Esophagus mucosa (tissue), 1 donor: ENCODE measurements at regions not wholly inside any gene's neighbourhood (a gene's known extent, or its start where the extent isn't known, plus 50 kb on each side); places are given as distances from the start of the nearest gene placed in this dataset.
"Not testable (repeated sequence)": the region's sequence is repeated elsewhere in the genome, so short reads cannot be mapped to it uniquely, and the experiment has no call there.

Experiments used
- ATAC-seq: fragments of 200-7000 bp; cut with Tn5 transposase; one replicate; pipeline ENCODE4 v1.9.1; 2020
- donor health status: DM: yes; HTN: yes; CAD: no.

GRCh38 chr15:96583671-96584070 lies 253.2 kb downstream of the NR2F2 start:
- no peak for ATAC-seq

- no peak for ATAC-seq
Observed at GRCh38 chr15:96585484-96586386, 255.2 kb downstream of the NR2F2 start.

- no peak for ATAC-seq
Observed at GRCh38 chr15:96586901-96587300, 256.4 kb downstream of the NR2F2 start.

- no peak for ATAC-seq
Observed at GRCh38 chr15:96589864-96590263, 259.4 kb downstream of the NR2F2 start.

GRCh38 chr15:96593735-96594134 lies 263.2 kb downstream of the NR2F2 start:
- no peak for ATAC-seq

- ATAC-seq: no peak
Observed at GRCh38 chr15:96595951-96596350, 265.5 kb downstream of the NR2F2 start.

- no peak for ATAC-seq
Observed at GRCh38 chr15:96598514-96598913, 268.0 kb downstream of the NR2F2 start.

GRCh38 chr15:96599268-96599667 lies 268.8 kb downstream of the NR2F2 start:
- no peak for ATAC-seq

GRCh38 chr15:96600350-96600749 lies 269.9 kb downstream of the NR2F2 start:
- no peak for ATAC-seq

GRCh38 chr15:96606617-96607016 lies 276.1 kb downstream of the NR2F2 start:
- ATAC-seq: no peak

GRCh38 chr15:96610757-96611156 lies 280.3 kb downstream of the NR2F2 start:
- ATAC-seq: no peak

- no peak for ATAC-seq
Observed at GRCh38 chr15:96612917-96613316, 282.4 kb downstream of the NR2F2 start.

- ATAC-seq: no peak
Observed at GRCh38 chr15:96619174-96619573, 288.7 kb downstream of the NR2F2 start.

GRCh38 chr15:96622714-96623113 lies 292.2 kb downstream of the NR2F2 start:
- ATAC-seq: no peak

GRCh38 chr15:96625256-96625655 lies 294.8 kb downstream of the NR2F2 start:
- ATAC-seq: no peak

GRCh38 chr15:96627031-96627568 lies 296.6 kb downstream of the NR2F2 start:
- no peak for ATAC-seq

- no peak for ATAC-seq
Observed at GRCh38 chr15:96629511-96629910, 299.0 kb downstream of the NR2F2 start.

GRCh38 chr15:96638793-96639192 lies 308.3 kb downstream of the NR2F2 start:
- ATAC-seq: no peak

- ATAC-seq: no peak
Observed at GRCh38 chr15:96645796-96646195, 315.3 kb downstream of the NR2F2 start.

GRCh38 chr15:96648866-96649265 lies 318.4 kb downstream of the NR2F2 start:
- no peak for ATAC-seq

- ATAC-seq: no peak
Observed at GRCh38 chr15:96657096-96657495, 326.6 kb downstream of the NR2F2 start.

- not testable (repeated sequence) for ATAC-seq
Observed at GRCh38 chr15:96666979-96667378, 336.5 kb downstream of the NR2F2 start.

- ATAC-seq: no peak
Observed at GRCh38 chr15:96670389-96670788, 339.9 kb downstream of the NR2F2 start.

- ATAC-seq: no peak
Observed at GRCh38 chr15:96672629-96673028, 342.1 kb downstream of the NR2F2 start.
